Islet precursor cell (in vitro differentiated cells): ENCODE measurements at regions not wholly inside any gene's neighbourhood (a gene's known extent, or its start where the extent isn't known, plus 50 kb on each side); places are given as distances from the start of the nearest gene placed in this dataset.

Experiments used
- DNase-seq: peaks from one replicate; pipeline ENCODE4 v3.0.0-alpha.2; 2018

DNA sequence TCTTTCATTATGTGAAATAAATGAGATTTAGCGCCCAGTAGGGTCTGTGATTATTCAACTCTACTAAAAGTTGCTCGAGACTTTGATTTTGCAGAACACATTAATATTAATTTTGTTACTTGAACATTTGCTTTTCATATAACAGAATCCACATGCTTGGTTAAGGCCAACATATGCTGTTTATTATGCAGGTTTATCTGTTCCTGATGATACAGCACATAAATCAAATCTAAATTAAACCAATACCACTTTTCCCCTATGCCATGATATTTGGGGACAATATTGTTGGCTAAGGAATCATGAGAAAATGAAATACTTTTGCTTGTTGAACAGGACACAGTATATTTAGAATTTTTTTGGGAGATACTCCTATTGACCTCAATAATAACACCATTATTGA lies 291.1 kb downstream of the USP25 start:
- no peak for DNase-seq

DNA sequence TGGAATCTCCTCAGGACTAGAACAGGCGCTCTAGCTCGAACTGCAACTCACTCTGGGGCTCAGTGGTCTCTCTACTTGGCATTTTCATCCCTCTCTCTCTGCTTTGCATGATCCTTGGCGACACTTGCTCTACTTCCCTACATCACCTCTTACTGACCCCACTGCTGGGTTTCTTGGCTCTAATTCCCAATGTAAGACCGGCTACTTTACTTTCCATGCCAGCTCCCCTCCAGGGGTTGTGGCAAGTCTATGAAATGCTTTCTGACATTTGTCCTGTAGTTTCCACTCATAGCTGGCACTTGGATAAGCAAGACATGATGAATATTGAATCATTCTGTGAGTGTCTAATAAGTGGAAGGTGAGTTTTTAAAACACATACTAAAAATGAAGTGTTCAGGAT lies 292.3 kb downstream of the USP25 start:
- DNase-seq, result no peak

DNA sequence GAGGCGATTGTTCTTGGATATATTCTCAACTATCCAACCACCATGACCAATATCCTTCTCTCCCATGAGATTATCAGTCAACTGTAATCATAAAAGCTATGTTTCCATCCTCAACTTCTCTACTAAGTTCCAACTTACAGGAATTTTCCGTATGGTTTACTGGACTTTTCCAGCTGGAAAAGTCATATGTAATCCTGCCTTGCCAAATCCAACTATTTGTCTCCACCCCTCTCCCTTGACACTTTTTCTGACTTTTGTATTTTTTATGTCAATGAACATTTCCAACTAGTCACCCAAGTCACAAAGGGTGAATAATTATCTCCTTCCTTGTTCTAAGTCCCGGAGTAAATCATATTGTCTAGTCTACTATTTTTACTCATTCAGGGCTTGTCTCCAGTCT lies 293.1 kb downstream of the USP25 start:
- DNase-seq, result no peak

DNA sequence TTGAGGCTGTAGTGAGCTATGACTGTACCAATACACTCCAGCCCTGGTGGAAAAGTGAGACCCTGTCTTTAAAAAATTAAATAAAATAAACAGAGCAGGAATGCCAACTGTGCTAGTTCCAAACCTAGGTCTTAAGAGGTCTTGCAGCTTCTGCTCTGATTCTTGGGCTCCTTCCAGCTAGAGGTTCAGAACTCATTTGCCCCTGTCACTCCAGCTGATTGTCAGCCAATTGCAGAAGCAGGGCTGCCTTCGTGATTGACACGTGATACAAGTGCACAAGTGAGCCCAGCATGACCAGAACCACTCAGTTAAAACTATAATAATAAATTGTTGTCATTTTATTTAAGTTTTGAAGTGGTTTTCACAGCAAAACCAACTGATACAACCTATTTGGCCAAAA lies 298.4 kb downstream of the USP25 start:
- DNase-seq, result no peak

DNA sequence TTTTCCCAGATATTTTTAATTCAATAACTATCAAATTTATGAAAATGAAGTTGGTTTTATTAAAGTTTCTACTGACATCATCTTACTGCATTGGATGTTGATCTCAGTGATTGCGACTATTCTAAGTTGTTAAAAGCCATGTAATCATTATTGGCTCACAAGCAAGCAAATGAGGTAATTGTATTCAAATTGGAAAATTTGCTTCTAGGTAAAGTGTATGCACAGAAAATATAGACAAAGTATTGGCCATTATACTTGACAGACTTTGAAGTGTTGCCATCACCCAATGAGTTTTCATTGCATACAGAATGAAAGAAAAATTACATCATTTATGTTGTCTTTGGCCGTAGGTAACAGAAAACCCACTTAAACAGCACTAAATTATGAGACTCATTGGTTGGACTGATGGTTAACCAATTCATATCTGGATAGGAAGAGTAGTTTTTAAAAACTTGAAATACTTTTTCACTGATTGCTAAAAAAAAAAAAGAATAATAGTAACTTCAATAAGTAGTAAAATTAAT lies 299.2 kb downstream of the USP25 start:
- DNase-seq, result no peak

DNA sequence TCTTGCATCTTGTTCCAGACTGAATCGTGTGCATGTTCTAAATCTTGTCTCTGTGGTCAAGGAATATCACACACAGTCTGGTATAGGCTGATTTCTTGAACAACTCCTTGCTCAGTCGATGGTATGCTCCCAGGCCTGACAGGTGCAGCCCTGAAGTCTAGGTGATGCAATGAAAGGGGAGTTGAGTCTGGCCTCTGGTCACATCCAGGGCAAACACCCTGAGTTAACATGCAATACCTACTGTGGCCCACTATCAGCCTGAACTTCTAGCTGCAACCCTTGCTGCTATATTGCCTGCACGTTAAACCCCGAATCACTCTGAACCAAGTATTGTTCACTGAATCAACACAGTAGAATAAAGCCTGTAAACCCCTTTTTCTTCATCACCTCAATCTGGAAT lies 303.4 kb downstream of the USP25 start:
- DNase-seq, result no peak

DNA sequence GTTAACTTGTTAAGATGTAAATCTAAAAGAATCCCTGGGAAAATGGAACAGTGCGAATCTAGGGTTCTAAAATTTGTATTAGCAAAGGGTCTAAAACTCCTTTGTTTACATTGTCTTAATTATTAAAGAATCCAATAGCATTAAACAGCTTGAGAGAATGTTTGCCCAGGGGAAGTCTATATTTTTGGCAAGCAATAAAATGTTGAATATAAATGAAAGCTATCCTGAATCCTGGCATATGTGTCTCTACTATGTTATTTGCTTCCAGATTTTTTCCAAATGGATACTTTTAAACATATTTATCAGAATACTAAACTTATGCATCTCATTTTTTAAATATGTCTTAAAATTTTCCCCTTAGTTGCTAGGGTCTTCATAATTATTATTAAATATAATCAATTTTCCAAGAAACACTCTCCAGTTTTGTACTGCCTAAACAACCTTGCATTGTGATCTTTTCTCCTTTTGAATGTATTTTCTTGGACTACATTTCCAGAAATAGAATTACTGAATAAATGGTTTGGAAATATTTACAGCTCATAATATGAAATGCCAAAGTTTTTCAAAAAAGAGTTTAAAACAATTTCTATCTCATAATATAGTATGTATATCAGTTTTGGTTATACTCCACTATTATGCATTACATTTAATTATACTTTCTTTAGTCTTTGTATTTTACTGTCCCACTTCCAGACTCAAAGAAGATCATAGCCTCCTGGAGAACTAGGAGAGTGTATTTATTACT lies 304.8 kb downstream of the USP25 start:
- no peak for DNase-seq

DNA sequence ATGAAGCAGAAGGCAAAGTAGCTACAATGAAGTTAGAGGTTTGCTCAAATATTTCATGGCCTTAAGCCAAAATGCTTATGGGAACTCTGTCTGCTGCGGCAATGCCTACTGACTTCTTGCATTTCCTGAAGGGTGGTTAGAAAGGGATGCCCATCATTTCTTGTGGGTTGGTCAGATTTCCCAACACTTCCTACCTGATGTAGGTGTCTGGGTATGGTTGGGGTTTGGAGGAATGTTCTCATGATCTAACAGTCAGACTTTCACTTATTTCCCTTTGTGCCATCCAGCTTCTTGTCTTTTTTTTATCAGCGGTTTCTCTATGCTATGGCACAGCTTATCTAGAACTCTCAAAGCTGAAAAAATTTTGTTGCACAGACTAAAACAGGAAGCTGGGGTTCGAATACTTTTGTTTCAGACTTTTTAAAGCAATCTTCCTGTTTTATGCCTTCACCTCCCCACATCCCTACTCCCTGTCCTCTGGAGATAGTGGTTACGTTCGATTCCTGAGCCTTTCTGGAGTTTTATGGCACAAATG lies 307.7 kb downstream of the USP25 start:
- DNase-seq, result no peak

DNA sequence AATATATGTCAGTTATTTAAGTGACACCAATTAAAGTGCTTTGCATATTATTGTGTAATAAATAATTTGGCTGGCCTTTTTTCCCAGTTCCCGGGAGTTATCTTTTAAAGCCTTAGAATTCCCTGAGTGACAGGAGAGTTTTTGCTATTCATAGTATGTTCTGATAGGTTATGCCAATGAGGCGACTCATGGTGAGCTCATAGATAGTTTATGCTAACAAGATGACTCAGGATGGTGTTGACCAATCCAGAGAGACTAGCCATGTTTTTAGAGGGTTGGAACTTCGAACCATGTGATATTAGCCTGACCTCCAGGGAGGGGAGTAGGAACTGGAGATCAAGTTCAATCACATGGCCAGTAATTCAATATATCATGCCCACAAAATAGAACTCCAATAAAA lies 310.8 kb downstream of the USP25 start:
- DNase-seq, result no peak

DNA sequence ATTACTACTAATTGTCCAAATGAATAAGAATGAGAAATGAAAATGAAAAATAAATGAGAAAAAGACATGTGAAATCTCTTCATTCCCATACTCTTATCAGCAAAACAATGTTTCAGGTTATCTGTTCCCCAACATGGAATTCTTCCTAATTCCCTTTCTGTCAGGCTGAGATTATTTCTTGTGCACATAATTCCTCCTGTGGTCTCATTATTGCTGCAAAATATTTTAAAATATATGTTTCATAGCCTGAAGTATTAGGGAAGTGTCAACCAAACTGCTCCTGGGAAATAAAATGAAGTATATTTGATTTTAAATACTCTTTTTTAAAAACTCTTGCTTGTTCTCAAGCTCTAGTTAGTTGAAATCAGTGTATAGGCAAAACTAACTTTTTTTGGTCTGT lies 314.9 kb downstream of the USP25 start:
- DNase-seq, result no peak

DNA sequence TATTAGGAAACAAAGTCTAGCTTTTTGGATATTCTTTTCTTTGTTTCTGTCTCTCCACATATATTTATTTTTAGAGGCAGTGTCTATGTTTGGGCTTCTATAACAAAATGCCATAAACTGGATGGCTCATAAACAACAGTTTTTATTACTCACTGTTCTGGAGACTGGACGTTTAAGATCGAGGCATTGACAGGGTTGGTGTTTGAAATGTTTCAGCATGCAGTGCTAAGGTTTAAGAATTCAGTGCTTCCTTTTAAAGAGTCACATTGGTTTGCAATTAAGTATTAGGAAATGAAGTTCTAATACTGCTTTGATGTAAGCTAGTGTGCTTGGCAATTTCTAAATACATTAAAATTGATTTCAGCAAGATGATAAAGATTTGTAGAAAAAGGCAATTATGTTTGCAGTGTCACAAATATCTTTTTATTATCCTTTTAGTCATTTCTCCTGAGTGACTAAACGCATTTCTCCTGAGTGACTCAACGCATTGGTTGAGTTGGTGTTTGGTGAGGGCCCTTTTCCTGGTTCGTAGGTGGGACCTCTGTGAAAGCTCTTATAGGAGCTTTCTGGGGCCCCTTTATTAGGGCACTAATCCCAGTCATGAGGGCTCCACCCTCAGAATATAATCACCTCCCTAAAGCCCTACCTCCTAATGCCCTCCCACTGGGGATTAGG lies 317.0 kb downstream of the USP25 start:
- DNase-seq, result no peak

DNA sequence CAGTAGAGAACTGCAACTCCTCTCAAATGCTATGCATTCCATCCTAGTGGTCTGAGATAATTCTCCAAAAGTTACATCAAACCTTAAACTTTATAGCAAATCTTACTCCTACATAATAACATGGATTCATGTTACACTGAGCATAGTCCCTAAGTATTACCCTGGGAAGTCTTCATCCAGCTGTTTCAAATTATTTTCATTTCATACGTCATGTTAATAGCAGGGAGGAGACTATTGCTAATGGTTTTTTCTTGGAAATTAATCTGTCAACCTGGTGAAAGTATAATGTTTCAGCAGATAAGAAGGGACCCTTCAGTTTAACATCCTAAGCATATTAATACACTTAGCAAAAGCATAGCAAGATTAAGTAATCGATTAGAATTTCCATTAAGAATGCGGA lies 318.1 kb downstream of the USP25 start:
- no peak for DNase-seq

DNA sequence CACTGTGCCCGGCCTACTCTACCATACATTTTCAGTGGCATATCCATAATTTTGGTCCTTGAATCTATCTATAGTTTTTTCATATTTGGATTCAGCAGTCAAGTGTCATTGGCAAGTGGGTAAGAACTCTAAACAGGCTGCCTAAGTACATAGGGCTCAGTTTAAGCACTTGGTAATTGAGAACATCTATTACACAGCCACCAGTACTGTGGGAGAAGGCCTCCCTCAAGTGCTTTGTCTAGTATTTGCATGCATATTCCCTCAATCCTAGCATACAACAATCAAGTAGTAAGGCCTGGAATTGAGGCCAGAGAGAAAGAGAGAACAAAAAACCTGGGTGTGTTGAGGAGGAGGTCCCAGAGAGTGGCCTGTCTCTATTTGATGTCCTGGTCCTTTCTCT lies 325.2 kb downstream of the USP25 start:
- no peak for DNase-seq

DNA sequence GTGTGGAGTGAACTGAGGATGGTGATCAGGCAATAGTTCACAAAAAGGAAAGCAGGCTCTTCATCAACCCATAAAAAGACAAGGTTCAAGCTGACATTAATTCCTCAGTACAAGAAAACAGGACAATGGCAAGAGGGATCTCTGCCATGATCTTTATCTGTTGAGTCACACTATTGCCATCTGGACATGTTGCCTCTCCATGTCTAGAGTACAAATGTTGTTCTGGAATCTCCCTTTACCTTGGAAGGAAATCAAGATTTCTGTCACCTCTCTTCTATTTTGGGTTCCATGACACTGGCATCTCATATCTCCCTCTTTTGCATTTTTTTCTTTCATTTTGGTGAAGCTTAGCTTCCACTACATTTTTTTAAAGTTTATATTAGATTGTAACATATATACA lies 329.1 kb downstream of the USP25 start:
- DNase-seq, result no peak

DNA sequence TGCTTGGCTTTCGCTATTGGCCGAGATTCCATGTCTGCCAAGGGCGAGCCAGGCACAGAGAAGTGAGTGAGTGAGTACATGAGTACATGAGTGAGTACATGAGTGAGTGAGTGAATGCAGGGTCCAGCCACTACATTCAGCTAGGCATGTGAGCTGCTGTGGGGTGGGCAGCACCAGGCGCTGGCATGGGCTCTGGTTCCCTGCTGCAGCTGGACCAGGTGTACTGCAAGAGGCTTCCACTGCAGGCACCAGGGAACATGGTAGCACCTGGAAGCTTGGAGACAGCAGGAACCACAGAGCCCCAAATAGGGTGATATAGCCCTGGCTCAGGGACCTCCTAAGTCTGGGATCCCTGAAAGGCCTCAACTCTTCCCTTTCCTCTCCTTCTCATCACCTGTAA lies 330.2 kb downstream of the USP25 start:
- no peak for DNase-seq

DNA sequence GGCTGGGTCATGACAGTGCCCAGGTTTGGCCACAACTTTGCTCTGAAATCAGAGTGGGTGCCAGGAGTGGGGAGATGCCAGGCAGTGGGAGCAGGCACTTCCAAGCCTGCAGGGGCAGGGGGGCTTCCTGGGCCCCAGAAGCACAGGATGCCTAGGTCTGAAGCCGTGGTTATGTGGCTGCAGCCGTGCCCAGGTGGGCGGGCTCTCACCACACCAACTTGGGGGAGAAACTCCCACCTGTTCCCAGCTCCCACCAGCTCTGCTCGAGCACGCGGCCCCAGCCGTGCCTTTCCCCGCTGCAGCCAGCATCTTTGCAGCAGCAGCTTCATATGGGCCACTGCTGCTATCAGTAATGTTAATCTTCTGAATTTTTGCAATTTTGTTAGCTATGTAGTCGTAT lies 331.4 kb downstream of the USP25 start:
- DNase-seq, result no peak

DNA sequence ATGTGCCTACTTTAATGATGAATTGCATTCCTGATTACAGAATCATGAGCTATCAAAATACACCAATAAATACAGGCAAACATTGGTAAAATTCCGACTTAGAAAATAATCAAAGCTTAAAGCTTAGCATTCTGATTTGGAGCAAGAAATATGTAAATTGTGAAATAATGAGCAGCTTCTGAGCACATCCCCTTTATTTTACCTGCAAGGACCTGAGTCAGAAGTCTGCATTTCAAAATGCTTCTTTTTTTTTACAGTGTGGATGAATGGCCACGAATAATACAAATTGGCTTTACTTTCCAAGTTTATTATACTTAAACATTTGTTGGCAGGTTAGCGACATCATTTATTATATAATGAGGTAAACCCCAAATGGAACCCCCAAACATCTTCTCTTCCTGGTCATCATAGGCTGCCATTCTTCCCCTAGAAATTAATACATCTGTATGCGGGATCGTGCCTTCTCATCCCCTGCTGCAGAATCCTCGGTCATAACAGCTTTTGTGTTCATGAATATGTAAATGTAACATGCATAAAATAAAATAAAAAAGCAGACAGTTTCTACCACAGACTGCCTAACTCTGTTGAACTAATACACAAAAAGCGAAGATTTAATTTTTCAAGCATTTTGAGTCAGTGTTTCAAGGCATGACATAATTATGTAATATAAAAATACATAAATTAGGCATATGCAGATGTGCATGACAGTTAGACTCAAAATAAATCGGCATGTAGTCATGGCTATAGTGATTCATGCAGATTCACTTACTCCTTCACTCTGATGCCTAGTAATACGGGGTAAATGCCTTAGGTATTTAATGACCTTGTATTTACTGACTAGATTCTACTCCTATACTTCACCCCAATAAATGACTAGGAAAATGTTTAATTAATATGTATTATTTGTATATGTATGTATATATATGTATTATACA lies 339.7 kb downstream of the USP25 start:
- DNase-seq, result no peak

DNA sequence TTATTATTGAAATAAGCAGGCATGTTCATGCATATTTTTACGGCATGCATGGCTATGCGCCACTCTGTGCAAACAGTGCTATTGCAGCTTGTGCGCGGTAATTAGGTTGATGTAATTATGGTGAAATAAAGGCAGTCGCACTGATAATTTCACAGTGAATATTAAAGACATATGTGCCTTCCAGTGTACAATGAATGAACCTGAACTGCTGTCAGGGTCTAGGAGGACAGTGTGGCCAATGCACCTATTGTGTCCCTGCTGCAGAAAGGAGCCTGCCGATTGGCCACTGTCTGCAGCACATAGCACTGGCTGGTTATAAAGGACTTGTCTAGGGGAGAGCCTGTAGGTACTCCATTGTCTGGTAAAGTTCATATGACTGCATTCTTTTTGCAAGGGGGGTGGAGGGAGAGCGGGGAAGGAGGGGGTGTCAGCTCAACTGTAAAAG lies 340.4 kb downstream of the USP25 start:
- no peak for DNase-seq

DNA sequence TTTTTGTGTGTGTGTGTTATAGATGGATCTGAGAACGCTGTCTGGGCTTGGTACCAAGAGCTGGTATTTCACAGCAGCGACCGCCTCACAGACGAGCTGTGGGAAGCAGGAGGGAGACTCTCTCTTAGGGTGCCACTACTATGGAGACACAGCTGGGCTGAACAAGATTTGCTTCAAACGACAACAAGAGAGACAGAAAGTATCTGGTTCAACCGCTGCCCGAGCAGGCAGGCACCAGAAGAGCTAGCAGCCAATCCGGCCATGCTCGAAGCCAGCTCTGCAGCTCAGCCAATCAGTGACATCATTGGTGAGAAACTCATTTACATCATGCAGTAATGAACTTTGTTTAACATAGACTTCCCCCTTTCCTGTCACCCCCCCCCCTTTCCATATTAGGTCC lies 341.3 kb downstream of the USP25 start:
- DNase-seq, result no peak

DNA sequence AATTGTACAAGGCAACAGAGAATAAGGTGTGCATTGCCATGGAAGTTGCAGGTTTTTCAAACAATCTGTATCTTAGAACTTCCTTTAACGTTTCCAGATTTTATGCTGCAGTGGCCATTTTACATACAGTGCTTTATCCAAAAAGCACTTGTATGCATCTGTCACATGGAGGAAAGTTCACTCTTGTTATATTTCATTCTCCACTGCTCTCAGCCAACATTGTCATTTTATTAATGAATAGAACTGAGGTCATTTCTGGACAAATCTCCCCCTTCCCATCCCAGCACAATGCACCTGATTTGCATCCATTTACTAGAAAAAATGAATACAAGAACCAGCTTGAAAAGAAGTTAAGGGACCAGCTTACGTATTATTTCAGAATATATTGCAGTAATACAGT lies 342.0 kb downstream of the USP25 start:
- DNase-seq, result no peak

DNA sequence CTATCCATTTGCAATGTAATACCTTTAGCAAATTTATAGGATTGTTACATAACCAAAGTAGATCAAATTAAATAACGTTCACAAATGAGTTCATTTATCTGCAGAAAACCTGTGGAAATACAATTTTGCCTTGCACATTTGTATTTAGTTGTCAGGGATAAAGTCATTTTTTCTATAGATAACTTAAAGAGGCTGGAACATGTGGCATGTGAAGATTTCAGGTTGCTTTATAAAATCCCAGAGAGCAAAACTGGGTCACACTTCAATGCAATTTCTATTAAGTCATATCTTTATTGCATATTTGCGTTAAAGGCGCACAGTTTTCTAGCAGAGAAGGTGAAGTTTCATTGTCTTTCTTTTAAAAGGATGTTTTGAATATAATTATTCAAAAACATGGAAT lies 342.4 kb downstream of the USP25 start:
- DNase-seq, result no peak

DNA sequence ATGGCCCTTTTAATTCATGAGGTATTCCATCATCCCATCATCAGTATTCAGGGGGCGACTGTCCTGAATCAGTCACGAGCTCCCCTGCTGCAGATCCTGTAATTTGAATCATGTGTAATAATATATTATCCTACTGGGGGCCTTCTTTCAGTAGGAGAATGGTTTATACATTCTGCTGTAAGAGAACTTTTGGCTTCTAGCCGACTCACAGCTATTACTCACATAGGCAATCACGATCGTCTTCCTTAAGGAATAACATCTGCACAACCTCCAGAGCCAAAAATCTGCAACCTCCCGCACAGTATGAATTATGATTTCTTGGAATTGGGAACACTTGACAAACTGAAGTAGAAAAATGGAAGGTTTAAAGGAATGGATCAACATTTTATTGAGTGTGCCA lies 343.0 kb downstream of the USP25 start:
- DNase-seq, result no peak

DNA sequence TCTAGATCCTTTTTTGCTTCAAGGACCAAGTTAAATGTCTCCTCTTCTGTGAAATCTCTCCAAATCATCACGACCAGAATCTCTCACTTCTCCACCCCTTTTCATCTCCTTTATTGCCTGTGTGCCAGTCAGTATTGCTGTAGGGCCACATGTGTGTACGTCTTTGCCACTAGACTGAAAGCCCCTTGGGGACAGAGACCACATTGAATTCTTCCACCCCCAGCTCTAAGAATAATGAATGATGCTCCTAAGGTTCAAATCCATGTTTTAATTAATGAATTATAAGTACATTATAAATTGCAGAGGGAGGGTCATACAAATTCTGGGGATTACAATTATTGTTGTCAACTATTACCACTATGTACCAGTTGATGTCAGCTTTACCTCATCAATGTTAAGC lies 343.8 kb downstream of the USP25 start:
- no peak for DNase-seq
